ENCODE measurements at regions not wholly inside any gene's neighbourhood (a gene's known extent, or its start where the extent isn't known, plus 50 kb on each side); places are given as distances from the start of the nearest gene placed in this dataset.

DNA sequence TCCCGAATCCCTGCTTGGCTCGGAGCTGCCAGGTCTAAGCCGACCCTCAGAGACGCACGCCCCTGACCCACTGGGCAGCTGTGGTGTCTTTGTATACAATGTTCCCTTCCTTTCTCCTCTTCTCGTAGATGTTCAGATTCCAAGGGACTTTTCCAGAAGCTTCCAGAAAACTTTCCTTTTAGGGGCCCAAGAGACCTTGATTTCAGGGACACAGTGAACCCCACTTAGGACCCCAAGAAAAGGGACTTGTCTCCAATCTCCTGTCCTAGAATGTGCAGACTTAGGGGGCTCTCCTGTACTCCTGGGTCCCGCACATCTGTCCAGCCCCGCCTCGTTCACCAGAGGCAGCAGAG, 103.5 kb downstream of the EDN3 start:
- no peak for DNase-seq

DNA sequence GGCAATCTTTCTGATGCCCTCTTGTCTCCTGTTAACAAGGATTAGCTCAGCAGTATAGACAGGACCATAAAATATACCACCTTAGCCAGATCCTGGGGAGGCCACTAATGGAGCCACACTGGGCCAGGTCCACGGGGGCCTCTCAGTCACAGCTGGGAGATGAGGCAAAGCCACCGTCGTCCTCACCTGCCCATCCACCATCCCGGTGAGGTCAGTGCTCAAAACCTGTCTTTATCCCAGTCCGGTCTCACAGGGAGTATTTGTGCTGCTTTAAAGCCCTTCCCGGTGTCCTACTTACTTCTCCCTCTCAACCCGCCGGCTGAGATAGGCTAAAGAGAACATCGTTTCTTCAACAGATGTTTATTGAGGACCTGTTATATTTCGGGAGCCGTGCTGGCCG, 104.3 kb downstream of the EDN3 start:
- no peak for DNase-seq

DNA sequence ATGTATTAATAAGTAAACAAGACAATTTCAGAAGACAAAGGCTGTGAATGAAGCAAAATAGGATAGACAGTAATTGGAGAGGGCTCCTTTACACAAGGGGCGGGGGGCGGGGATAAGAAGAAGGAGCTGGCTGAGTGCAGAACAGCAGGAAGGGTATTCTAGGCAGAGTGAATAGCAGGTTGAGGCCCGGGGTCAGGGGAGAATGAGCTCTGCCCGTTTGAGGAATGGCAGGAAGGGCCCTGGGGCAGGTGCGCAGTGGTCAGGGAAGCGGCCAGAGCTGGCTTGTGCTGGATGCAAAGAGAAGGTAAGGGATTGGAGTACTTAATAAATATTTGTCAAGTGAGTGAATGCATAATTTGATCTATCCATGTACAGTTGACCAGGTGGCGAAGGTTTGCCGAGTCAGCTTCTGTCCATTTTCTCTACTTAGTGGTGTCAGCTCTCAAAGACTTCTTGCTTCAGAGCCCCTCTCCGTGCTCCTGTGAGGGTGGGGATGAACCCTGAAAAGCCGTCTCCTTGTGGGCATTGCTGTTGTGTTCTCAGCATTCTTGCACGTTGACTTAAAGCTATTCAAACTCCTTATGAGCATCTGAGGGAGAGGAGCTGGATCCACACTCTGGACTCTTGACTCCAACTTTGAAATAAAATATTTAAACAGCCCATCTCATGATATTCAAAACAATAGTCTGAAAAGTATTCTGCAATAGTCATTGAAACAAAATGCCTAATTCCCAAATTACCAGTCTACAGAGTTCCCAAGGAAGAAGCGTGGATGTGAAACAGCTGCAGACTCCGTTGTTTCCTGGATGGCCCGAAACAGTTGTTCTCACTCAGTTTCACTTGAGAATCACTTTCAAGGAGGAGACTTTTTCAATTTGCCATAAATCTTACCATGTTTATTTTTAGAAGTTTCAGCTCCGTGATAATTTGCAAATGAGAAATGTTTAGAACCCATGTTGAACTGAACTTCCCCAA, 105.1 kb downstream of the EDN3 start:
- DNase-seq = no peak

DNA sequence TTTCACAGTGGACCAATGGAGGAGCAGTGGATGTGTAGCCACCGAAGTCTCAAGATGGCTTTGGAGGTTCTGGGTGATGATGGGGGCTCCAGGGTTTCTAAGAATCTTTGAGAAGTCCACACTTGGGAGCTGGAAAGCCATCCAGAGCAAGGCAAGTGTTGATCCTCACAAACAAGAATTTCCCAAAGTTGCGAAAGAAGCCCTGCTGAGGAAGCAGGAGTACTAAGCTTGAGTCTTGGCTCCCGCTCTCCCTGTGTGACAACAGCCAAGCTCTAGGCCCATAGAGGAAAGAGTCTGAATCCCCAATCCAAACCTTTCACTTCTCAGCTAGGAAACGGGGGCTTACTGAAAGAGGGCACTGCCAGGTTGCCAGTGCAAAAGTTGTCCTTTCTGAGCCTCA, 106.0 kb downstream of the EDN3 start:
- no peak for DNase-seq

DNA sequence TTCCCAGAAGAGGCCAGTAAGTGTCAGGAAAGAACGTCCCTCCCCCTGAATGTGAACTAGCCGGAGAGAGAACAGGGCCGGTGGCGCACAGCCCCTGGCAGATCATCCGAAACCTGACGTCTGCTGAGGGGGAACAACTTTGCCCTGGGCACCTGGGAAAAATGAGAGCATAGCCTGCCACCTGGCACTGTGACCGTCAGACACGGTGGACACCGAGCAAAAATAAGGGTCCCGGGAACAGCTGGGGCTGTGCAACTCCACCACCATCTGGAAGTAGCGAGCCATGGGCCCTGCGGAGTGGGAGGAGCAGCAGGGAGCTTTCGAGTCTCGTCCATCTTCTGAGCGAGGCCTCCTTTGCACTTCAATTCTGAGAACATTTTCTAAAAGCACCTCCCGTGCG, 110.8 kb downstream of the EDN3 start:
- no peak for DNase-seq

DNA sequence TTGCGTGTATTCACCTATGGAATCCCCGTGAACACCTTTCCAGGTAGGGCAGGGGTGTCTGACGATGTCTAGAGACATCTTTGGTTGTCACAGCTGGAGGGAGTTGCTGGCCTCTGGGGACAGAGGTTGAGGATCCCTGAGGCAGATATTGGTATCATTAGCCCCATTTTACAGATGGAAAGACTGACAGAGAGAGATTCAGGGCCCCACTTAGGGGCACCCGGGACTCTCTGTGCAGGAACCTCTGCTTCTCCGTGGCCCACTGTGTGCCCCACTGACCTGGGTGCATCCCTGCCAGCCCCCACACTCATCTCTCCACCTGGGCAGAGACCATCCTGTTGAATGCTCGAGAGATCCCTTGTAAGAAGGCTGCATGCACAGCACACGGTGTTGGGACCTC, 111.2 kb downstream of the EDN3 start:
- no peak for DNase-seq

DNA sequence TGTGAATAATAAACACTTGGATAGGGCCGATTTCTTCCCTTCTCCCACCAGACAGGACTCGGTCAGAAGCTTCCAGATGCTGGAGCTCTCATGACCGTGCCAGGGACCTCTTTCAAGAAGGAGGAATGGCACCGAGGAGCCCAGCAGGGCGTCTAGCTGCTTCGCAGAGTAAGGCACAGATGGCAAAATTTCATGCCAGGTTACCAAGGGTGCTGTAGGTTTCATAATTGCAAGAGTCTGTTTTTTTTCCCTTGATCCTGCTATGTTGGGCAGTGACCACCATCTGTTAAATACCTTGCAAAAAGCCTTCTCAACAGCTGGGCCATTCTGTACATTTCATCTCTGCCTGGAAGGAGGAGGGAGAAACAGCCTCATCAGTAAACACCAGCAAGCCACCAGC, 111.8 kb downstream of the EDN3 start:
- DNase-seq = no peak

DNA sequence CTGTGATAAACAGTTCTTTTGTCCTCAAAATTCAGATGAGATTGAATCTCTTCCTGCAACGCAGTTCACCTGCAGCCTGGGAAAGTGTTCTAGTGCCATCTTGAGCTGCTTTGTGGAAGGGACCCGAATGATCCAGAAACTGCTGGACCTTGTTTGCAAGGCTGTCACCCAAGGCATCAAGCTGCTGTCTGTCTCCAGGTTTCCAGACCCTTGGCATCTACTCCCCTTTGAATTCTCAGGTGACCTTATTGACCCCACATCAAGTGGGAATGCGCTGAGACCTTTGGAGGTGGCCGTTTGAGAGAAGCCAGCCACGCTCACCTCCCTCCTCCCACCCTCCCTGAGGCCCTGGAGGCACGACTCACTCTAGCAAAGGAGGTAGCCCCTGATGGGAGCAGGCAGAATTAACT, 112.5 kb downstream of the EDN3 start:
- DNase-seq = no peak

DNA sequence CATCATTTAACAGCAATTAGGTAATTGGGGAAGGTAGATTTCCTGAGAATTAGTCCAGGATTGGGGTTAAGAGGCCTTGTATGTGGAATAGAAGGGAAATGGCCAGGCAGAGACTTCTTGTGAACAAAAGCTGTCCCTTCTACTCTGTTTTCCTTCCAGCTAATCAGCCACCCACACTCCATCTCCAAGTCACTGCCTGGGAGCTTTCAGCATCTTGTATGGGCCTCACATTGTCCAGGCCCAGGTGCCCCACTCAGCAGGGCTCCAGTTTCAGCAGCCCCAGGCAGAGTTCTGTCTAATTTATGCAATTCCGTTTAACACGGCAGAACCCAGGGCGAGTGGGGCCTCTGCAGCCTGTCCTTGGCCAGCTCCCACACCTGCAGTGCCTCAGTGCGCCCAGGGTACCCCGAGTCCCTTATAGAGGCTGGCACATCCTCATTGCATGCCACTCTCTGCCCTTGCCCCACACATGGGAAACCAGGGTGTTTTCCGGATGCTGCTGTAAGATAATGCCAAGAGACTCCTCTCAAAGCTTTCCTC, 113.0 kb downstream of the EDN3 start:
- no peak for DNase-seq

DNA sequence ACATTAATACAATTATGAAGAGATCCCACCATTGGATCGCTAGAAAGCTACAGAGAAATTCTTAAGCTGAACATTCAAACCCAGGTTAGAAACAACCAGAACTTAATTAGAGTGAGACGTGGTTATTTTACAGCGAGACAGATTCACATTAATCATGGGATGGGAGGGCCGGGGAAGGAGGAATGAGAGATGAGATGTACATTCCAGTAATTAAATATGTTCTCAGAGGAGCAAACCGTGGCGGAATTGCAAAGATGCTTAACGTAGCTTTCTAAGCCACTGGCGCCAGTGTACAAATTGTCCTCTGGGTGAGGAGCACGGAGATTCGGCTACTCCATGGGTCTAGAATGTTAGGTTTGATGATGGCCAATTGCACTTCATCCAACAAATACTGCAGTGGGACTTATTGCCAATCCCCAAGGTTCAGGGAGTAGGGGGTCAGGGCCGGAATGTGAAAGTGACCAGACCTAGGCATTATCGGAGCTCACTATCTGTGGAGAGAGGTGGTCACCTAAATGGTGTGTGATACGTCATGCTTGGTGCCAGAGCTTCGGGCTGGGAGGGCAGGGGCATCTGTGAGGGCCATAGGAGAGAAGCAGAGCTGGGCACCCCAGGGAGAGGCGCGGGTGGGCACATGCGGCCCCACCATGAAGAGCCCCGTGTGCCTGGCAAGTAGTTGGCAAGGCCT, 114.7 kb downstream of the EDN3 start:
- DNase-seq = no peak

DNA sequence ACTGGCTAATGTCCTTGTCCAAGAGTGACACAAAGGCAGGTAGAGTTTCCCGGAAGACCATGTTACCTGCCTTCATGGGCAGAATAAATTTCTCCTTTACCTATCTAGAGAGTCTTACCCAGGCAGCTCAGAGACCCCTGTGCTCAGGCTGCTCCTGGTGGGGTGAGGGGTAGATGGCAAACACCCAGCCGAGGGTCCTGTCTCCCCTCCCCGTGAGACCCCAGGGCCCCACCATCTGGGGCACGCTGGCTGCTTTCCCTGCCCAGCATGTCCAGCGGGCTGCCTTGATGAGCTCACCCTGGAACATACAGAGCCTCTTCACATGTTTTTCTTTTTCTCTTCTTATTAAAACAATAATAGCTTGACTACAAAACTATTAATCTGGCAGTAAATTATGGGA, 116.5 kb downstream of the EDN3 start:
- DNase-seq = no peak

DNA sequence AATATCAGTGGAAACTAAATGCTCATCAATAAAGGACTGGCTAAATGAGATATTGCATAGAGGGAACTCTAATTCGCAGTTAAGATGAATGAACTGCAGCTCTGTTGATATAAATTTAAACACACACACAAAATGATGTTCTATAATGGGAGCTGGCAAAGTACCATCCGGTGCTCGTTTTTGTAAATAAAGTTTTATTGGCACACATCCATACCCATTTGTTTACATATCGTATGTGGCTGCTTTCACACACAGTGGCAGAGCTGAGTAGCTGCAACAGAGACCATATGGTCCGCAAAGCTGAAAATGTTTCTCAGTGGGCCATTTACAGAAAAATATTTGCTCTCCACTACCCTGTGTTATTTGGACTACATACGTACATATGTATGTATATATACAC, 120.7 kb downstream of the EDN3 start:
- DNase-seq = no peak

DNA sequence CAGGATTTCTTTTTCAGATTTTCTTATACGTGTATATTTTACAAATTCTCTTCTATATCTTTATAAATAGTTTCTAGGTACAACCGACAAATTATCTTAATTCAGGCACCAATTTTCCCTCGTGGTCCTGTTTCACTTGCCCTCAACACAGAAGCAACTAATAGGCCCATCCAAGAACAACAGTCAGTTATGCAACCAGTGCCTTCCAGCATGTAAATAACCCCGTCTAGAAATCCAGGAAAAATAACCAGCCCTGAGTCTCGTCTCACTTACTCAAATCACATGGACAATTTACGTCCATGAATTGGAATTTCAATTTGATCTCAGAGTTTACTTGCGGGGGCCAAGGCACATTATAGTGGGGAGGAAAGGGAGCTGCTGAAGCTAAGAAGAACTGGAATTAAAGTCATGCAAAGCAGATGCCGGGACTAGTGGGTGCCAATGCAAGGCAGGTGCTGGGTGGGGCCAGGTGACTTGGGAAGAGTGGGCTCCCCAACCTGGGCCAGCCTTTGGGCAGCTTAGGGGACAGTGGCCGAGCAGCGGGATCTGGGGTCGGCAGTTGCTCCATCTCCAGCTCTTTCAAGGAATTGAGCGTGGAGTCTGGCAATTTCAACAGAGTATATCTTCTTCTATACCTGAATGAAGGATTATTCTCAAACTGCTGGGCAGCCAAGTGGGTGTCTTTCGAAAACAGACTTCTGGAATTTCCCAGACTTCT, 121.7 kb downstream of the EDN3 start:
- DNase-seq = no peak

DNA sequence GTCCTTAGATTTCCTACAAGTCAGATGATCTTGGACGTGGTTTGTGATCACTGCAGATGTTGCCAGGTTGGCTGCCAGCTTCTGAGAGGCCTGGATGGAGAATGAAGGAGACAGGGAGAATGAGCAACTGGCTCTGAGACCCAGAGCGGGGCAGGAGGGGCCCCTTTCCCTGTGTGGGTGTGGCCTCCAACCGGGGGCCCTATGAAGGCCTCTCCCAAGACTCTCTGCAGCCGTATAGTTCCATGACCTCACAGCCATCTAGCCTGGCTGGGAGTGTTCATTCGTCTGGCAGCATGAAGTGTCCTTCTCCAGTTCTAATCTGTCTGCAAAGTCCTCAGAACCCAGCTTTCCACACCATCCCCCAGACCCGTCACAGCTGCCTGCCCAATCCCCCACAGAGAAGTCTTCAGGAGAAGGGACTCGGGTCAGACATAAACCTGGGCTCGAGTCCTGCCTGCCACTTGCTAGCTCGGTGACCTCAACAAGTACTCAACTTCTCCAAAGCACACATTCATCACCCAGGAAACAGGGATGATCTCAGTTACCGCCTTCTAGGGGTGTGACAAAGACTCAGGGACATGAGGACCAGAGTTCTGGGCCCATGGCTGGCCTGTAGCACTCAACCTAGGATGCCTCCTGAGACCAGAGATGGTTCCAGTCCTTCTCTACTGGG, 122.6 kb downstream of the EDN3 start:
- no peak for DNase-seq

DNA sequence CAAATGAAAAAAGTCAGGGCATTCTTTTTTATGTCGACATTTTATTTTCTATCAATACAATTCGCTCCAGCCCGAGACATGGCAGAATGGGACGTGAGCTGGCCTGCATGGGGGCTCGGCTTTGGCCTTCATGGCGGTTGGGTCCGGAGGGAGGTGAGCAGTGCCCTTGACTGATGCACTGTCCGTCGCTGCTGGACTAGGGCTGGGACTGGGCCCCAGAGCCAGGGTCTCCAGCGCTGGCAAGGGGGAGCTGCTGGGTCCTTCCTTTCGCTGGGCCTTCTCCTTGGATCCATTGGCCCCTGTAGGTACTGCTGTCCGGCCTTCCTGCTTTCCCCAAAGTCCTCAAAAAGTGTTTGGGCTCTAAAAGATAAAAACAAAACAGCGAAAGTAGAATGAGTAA, 124.6 kb downstream of the EDN3 start:
- no peak for DNase-seq

DNA sequence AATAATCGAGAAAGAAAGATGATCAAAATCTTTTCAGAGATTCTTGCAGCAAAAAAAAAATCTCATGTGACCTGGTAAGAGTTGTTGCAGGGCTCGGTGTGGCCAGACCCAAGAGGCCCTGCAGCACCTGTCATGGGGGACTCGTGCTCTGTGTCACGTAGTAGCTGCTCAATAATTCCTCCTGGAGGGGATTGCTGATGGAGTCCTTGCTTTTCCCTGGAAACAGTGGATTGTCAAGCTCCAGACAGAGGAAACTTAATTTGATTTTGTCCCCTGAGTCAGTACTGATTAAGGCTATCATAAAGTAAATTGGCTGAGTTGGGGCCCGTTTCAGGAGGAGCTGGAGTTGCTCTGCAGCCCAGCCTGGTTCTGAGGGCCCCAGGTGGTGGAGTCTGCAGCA, 125.2 kb downstream of the EDN3 start:
- no peak for DNase-seq

DNA sequence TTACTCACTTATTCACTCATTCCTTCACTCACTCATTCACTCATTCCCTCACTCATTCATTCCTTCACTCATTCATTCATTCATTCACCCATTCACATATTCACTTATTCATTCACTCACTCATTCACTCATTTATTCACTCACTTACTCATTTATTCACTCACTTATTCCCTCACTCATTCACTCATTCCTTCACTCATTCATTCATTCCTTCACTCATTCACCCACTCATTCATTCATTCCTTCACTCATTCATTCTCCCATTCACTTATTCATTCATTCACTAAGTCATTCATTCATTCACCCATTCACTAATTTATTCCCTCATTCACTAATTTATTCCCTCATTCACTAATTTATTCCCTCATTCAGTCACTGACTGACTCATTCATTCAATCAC, 127.6 kb downstream of the EDN3 start:
- DNase-seq = no peak

DNA sequence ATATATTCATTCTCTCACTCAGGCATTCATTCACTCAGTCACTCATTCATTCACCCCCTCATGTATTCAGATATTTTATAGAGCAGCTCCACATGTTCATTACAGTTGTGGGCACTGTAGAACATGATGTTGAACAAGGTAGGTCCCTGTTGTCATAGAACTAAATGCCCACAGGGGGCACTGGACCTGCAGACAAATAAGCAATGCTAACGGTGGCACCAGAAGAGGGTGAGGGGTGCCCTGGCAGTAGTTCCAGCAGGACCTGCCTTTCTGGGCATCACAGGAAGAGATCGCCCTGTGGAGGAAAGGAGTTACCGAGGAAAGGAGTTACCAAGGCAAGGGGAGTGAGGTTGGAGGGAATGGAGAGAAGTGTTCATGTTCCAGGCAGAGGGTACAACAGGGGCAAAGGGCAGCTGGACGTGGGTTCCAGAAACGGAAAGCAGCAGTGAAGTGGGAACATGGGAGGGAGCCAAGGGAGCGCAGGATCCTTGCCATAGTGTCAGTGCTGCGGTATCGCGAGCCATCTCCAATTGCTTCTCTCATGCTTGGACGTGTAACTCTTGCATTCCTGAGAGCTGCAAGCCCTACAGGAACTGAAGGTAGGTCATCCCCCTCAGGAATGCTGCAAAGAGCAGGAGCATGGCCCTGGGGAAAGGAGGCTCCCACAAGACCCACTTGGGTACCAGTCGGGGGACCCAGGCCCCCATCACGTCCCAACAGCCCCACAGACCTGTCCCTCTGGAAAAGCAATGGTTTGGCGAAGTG, 128.2 kb downstream of the EDN3 start:
- DNase-seq = no peak

DNA sequence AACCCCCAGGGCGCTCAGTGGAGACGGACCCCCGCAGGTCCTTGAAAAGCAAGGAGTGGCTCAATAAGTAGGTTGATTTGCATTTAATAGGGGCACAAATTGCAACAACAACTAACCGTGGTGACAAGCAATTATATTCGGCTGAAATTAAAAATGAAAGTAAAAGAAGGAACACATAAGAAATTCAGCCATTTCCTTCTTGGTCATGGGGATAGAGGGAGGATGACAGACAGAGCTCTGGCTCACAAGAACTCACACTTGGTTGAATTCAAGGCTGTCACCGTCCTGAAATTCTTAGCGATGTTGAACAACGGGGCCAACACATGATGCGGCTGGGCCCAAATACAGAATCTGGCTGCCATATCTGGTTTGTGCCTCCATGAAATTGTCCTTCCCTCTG, 129.0 kb downstream of the EDN3 start:
- DNase-seq = no peak

DNA sequence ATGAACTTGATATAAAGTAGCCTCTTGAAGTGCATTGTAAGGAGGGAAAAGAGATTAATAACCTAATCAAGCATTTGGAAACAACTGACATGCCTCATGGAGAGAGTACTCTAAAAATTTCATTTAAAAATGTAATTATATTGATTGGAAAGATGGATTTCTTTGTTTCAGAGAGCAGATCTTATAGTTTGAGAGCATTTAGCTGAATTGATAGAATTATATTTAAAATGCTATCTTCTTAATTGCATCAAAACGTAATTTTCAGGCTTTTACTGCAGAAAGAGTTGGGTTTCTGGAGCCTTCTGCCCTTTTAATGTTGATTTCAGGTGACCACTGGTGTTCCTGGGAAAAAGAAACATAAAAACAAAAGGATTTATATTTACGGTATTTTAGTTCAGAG, 130.6 kb downstream of the EDN3 start:
- no peak for DNase-seq

DNA sequence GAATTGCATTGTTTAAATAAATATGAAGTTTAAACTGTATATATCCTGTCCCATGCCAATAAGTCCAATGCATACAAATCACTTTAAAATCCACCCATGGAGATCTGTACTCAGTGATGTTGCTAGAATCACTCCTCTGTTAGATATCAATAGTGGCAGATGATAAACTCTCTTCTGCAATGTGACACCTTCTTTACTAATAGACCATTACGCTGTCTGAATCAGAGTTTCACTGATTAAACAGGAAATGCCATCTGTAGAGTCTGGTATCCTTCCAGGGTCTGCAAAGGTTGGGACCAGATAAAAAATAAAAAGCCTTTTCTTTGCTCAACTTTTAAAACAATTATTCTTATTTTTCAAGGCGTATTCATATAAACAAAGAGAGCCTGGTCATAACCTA, 134.5 kb downstream of the EDN3 start:
- no peak for DNase-seq

DNA sequence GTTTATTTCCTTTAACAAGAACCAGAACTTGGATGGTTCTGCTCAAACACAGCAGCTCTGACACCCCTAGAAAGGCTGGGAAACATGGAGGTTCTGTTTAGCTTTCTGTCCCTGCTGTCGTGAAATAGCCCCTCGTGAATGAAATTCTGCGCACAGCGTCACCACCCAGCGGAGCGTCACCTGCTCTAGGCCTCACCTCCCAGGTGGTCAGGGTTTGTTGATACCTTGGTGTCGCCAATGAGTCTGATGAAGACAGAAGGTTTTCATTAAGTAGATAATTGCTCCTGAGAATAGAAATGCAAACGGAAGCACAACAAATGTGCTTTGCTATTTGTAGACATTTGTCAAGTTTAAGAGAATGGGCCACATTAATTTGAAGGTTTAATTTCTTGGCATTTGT, 135.1 kb downstream of the EDN3 start:
- no peak for DNase-seq
